Chondrocyte (in vitro differentiated cells): ENCODE measurements at regions not wholly inside any gene's neighbourhood (a gene's known extent, or its start where the extent isn't known, plus 50 kb on each side); places are given as distances from the start of the nearest gene placed in this dataset.

Experiments
- DNase-seq: peaks from one replicate; pipeline ENCODE4 v3.0.0; 2021; ENCODE audit warnings: mixed read lengths, low spot score
- H3K27ac Mint-ChIP-seq: one replicate; pipeline ENCODE4 v1.8.0; 2021; ENCODE audit warnings: mild to moderate bottlenecking, moderate library complexity, mixed read lengths; ENCODE audit not compliant: unreplicated experiment
- H3K27me3 Mint-ChIP-seq: 2 replicates; pipeline ENCODE4 v1.8.0; 2021; ENCODE audit warnings: low read depth, mixed read lengths
- H3K36me3 Mint-ChIP-seq: 2 replicates; pipeline ENCODE4 v1.8.0; 2021; ENCODE audit warnings: low read depth, mixed read lengths
- H3K4me1 Mint-ChIP-seq: 2 replicates; pipeline ENCODE4 v1.8.0; 2021; ENCODE audit warnings: low read depth, mild to moderate bottlenecking, mixed read lengths
- H3K4me3 Mint-ChIP-seq: one replicate; pipeline ENCODE4 v1.8.0; 2021; ENCODE audit warnings: mild to moderate bottlenecking, moderate library complexity, mixed read lengths; ENCODE audit not compliant: unreplicated experiment
- H3K9me3 Mint-ChIP-seq: 2 replicates; pipeline ENCODE4 v1.8.0; 2021; ENCODE audit warnings: low read depth, mixed read lengths
- CTCF ChIP-seq: fragments of 200-600 bp; sonication (generic); IDR thresholded peaks from 2 replicates; pipeline ENCODE4 v1.5.0; 2021; ENCODE audit warnings: antibody characterized with exemption, mild to moderate bottlenecking, moderate library complexity

- no peaks in the 10 kb centered on the region for H3K9me3 Mint-ChIP-seq
- no peak overlapping the region for H3K27ac Mint-ChIP-seq
- H3K4me3 Mint-ChIP-seq = no peak overlapping the region
- H3K27me3 Mint-ChIP-seq = peaks cover 1% of the 10 kb centered on the region
- H3K36me3 Mint-ChIP-seq = no peaks in the 10 kb centered on the region
- no peak for TF ChIP-seq CTCF
- H3K4me1 Mint-ChIP-seq = no peaks in the 10 kb centered on the region
- no peak for DNase-seq
These were observed 273.4 kb downstream of the IGSF11 start for GRCh38 chr3:118761291-118761606.

GRCh38 chr3:118765636-118766305 is 268.9 kb downstream of the IGSF11 start:
- H3K36me3 Mint-ChIP-seq = no peaks in the 10 kb centered on the region
- DNase-seq = no peak
- no peaks in the 10 kb centered on the region for H3K4me1 Mint-ChIP-seq
- TF ChIP-seq CTCF = no peak
- no peak overlapping the region for H3K4me3 Mint-ChIP-seq
- H3K27me3 Mint-ChIP-seq = peaks cover 1% of the 10 kb centered on the region
- no peak overlapping the region for H3K27ac Mint-ChIP-seq
- H3K9me3 Mint-ChIP-seq = no peaks in the 10 kb centered on the region

GRCh38 chr3:118766306-118766669 is 268.4 kb downstream of the IGSF11 start:
- Mint-ChIP-seq H3K4me3 (no peak overlapping the region), H3K27me3 (peaks cover 1% of the 10 kb centered on the region), H3K9me3 (no peaks in the 10 kb centered on the region), H3K4me1 (no peaks in the 10 kb centered on the region), H3K36me3 (no peaks in the 10 kb centered on the region), H3K27ac (no peak overlapping the region)
- no peak for DNase-seq
- no peak for TF ChIP-seq CTCF

GRCh38 chr3:118772036-118772435 is 262.6 kb downstream of the IGSF11 start:
- TF ChIP-seq CTCF = no peak
- Mint-ChIP-seq H3K36me3 (no peaks in the 10 kb centered on the region), H3K9me3 (peaks cover 3% of the 10 kb centered on the region), H3K4me3 (no peak overlapping the region), H3K27me3 (no peaks in the 10 kb centered on the region), H3K27ac (no peak overlapping the region), H3K4me1 (no peaks in the 10 kb centered on the region)
- DNase-seq = no peak

- peaks cover 3% of the 10 kb centered on the region for H3K9me3 Mint-ChIP-seq
- no peak for TF ChIP-seq CTCF
- H3K4me1 Mint-ChIP-seq = no peaks in the 10 kb centered on the region
- H3K36me3 Mint-ChIP-seq = no peaks in the 10 kb centered on the region
- no peak for DNase-seq
- H3K27ac Mint-ChIP-seq = no peak overlapping the region
- H3K27me3 Mint-ChIP-seq = no peaks in the 10 kb centered on the region
- H3K4me3 Mint-ChIP-seq = no peak overlapping the region
These were observed 262.1 kb downstream of the IGSF11 start for GRCh38 chr3:118772547-118773011.
